ENCODE measurements at regions not wholly inside any gene's neighbourhood (a gene's known extent, or its start where the extent isn't known, plus 50 kb on each side); places are given as distances from the start of the nearest gene placed in this dataset.

DNA sequence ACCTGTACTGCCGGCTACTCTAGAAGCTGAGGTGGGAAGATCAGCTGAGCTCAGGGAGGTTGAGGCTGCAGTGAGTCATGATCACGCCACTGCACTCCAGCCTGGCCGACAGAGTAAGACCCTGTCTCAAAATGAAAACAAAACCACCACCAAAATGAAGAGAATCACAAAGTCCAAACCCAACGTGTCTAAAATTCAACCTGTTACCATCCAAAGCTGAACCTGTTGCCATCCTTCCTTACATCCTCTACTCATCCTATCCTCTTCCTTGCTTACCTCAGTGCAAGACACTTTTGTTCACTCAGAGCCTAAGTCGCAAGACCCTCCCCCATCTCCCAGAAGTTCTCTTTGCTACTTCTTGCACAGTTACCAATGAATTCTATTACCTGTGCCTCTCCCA is 299.7 kb downstream of the ATP23 start:
- no peaks in the 10 kb centered on the region for H3K79me2 ChIP-seq (ENCODE audit: insufficient read depth)
- no peaks in the 10 kb centered on the region for H3K4me1 ChIP-seq (ENCODE audit: control insufficient read depth in 1 of 2, insufficient read depth in 2 of 2, low read depth in 1 of 2, low read length in 1 of 2)
- H3K4me2 ChIP-seq, result no peak overlapping the region
- TF ChIP-seq TEAD4 (IDR thresholded peaks at IDR 0.05; ENCODE audit: borderline replicate concordance, insufficient read depth), result no peak
- no peak for TF ChIP-seq RFX5 (IDR thresholded peaks at IDR 0.05; ENCODE audit: low read length)
- no peak for TF ChIP-seq IRF3 (IDR thresholded peaks at IDR 0.05; ENCODE audit: low read depth, low read length)
- no peak for TF ChIP-seq EZH2phosphoT487 (IDR thresholded peaks at IDR 0.05; ENCODE audit: borderline replicate concordance, low read depth)
- TF ChIP-seq CTCF (IDR thresholded peaks at IDR 0.05), result no peak
- no peak for TF ChIP-seq POLR2AphosphoS5 (IDR thresholded peaks at IDR 0.05; ENCODE audit: low read depth, low read length)
- TF ChIP-seq FOSL2 (IDR thresholded peaks at IDR 0.05; ENCODE audit: borderline replicate concordance, low read depth), result no peak
- TF ChIP-seq, protein P1, sequence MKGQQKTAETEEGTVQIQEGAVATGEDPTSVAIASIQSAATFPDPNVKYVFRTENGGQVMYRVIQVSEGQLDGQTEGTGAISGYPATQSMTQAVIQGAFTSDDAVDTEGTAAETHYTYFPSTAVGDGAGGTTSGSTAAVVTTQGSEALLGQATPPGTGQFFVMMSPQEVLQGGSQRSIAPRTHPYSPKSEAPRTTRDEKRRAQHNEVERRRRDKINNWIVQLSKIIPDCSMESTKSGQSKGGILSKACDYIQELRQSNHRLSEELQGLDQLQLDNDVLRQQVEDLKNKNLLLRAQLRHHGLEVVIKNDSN (IDR thresholded peaks at IDR 0.05; ENCODE audit: borderline replicate concordance, low read depth), result no peak
- no peak for TF ChIP-seq FOXM1 (IDR thresholded peaks at IDR 0.05; ENCODE audit: low read depth)
- TF ChIP-seq REST (IDR thresholded peaks at IDR 0.05; ENCODE audit: low read depth, low read length), result no peak
- TF ChIP-seq GABPA (IDR thresholded peaks at IDR 0.05; ENCODE audit: low read depth), result no peak
- no peak for TF ChIP-seq RAD21 (IDR thresholded peaks at IDR 0.05; ENCODE audit: low read length)
- TF ChIP-seq FOXJ3 (CRISPR knock-in tag; IDR thresholded peaks at IDR 0.05), result no peak
- TF ChIP-seq ELF1 (IDR thresholded peaks at IDR 0.05), result no peak
- no peak for TF ChIP-seq MXI1 (IDR thresholded peaks at IDR 0.05; ENCODE audit: low read depth, low read length)
- no peak for TF ChIP-seq MEF2A (IDR thresholded peaks at IDR 0.05; ENCODE audit: borderline replicate concordance, low read depth)
- no peak for TF ChIP-seq EP300 (IDR thresholded peaks at IDR 0.05; ENCODE audit: borderline replicate concordance in 1 of 2, low read depth in 1 of 2, low read length in 1 of 2)
- TF ChIP-seq RXRA (IDR thresholded peaks at IDR 0.05; ENCODE audit: borderline replicate concordance, low read depth), result no peak
- TF ChIP-seq TCF12 (IDR thresholded peaks at IDR 0.05), result no peak
- no peak for TF ChIP-seq SIN3A (IDR thresholded peaks at IDR 0.05; ENCODE audit: borderline replicate concordance, low read depth, low read length)
- H4K20me1 ChIP-seq (ENCODE audit: insufficient read depth), result no peaks in the 10 kb centered on the region
- H3K9me3 ChIP-seq, result no peaks in the 10 kb centered on the region
- DNase-seq, result no peak
- H3K27me3 ChIP-seq (ENCODE audit: insufficient read depth), result no peaks in the 10 kb centered on the region; the same call in none of the 2 replicates
- WGBS (ENCODE audit: low lambda C conversion rate), result 7% methylated on average over 3 of the region's 5 CpGs
- H3K4me3 ChIP-seq (ENCODE audit: low read depth in 2 of 2, low read length in 1 of 2), result no peak overlapping the region
- CTCF ChIA-PET, result interaction anchor here (1.6 kb wide), 1 partner anchor 15 kb away, joined by 3 read pairs; no protein-coding TSS in a partner anchor
- H3K27ac ChIP-seq (ENCODE audit: low read depth in 2 of 2, low read length in 1 of 2), result no peak overlapping the region
- H3K9me2 ChIP-seq, result no peaks in the 10 kb centered on the region
- no peaks in the 10 kb centered on the region for H3F3A ChIP-seq (replicated peaks; ENCODE audit: insufficient read depth)
- H3K9ac ChIP-seq, result no peak overlapping the region
- H3K36me3 ChIP-seq (replicated peaks in 1 of 2; ENCODE audit: control insufficient read depth in 1 of 2, insufficient read depth in 2 of 2, low read length in 1 of 2), result no peaks in the 10 kb centered on the region
- H2AFZ ChIP-seq (ENCODE audit: low read depth), result no peak overlapping the region
- POLR2A ChIA-PET, result no interaction called here
